ENCODE measurements at regions not wholly inside any gene's neighbourhood (a gene's known extent, or its start where the extent isn't known, plus 50 kb on each side); places are given as distances from the start of the nearest gene placed in this dataset.

GRCh38 chr2:195477248-195477995 is 179.6 kb upstream of the SLC39A10 start:
- DNase-seq (ENCODE audit: low spot score in 2 of 2), result no peak
- Histone ChIP-seq H3K9me3 (no peaks in the 10 kb centered on the region), H3K27ac (no peak overlapping the region), H3K27me3 (no peaks in the 10 kb centered on the region), H3K4me3 (no peak overlapping the region), H3K4me1 (no peaks in the 10 kb centered on the region), H3K36me3 (no peaks in the 10 kb centered on the region)
- WGBS, result 58% methylated on average over 2 of the region's 2 CpGs
- TF ChIP-seq EP300 (IDR thresholded peaks at IDR 0.05), result no peak
- no peak for TF ChIP-seq POLR2A (IDR thresholded peaks at IDR 0.05)
- TF ChIP-seq POLR2AphosphoS5 (IDR thresholded peaks at IDR 0.05), result no peak
- TF ChIP-seq, protein P1, sequence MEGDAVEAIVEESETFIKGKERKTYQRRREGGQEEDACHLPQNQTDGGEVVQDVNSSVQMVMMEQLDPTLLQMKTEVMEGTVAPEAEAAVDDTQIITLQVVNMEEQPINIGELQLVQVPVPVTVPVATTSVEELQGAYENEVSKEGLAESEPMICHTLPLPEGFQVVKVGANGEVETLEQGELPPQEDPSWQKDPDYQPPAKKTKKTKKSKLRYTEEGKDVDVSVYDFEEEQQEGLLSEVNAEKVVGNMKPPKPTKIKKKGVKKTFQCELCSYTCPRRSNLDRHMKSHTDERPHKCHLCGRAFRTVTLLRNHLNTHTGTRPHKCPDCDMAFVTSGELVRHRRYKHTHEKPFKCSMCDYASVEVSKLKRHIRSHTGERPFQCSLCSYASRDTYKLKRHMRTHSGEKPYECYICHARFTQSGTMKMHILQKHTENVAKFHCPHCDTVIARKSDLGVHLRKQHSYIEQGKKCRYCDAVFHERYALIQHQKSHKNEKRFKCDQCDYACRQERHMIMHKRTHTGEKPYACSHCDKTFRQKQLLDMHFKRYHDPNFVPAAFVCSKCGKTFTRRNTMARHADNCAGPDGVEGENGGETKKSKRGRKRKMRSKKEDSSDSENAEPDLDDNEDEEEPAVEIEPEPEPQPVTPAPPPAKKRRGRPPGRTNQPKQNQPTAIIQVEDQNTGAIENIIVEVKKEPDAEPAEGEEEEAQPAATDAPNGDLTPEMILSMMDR (IDR thresholded peaks at IDR 0.05), result no peak

DNA sequence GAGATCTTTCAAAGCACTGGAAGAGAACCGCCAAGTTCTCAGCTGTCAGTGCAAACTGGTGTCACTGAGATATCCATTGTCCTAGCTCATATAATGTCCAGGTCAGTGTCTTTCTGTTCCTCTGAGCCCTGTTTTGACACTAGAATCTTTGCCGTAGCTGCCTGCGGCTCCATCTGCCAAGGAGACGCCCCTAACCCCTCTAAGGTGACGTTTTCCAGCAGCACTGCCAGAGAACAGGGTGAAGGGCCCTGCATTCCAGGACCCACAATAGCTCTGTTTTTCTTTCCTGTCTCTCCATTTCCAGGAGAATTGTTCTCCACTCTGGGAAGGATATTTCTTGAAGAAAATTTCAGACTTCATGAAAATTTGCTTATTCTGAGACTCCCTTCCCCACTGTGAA is 181.7 kb upstream of the SLC39A10 start:
- H3K4me3 ChIP-seq, result no peak overlapping the region
- no peaks in the 10 kb centered on the region for H3K36me3 ChIP-seq
- H3K27me3 ChIP-seq, result no peaks in the 10 kb centered on the region
- no peaks in the 10 kb centered on the region for H3K4me1 ChIP-seq
- no peak for DNase-seq (ENCODE audit: low spot score in 2 of 2)
- no peaks in the 10 kb centered on the region for H3K9me3 ChIP-seq
- no peak for TF ChIP-seq POLR2A (IDR thresholded peaks at IDR 0.05)
- TF ChIP-seq POLR2AphosphoS5 (IDR thresholded peaks at IDR 0.05), result no peak
- TF ChIP-seq EP300 (IDR thresholded peaks at IDR 0.05), result no peak
- TF ChIP-seq, protein P1 (IDR thresholded peaks at IDR 0.05), result no peak
- H3K27ac ChIP-seq, result no peak overlapping the region
- 74% methylated on average over 5 of the region's 5 CpGs for WGBS

- Histone ChIP-seq H3K27ac (no peak overlapping the region), H3K36me3 (no peaks in the 10 kb centered on the region), H3K4me1 (no peaks in the 10 kb centered on the region), H3K9me3 (no peaks in the 10 kb centered on the region), H3K27me3 (no peaks in the 10 kb centered on the region), H3K4me3 (no peak overlapping the region)
- WGBS, result 81% methylated on average over 6 of the region's 6 CpGs
- TF ChIP-seq, protein P1 (IDR thresholded peaks at IDR 0.05), result no peak
- TF ChIP-seq POLR2AphosphoS5 (IDR thresholded peaks at IDR 0.05) (no peak), POLR2A (IDR thresholded peaks at IDR 0.05) (no peak), EP300 (IDR thresholded peaks at IDR 0.05) (no peak)
- DNase-seq (ENCODE audit: low spot score in 2 of 2), result no peak
Measured at GRCh38 chr2:195473862-195474261, 183.2 kb upstream of the SLC39A10 start.

GRCh38 chr2:195472501-195473234 is 184.4 kb upstream of the SLC39A10 start:
- TF ChIP-seq POLR2A (IDR thresholded peaks at IDR 0.05) (no peak), EP300 (IDR thresholded peaks at IDR 0.05) (no peak), POLR2AphosphoS5 (IDR thresholded peaks at IDR 0.05) (no peak)
- TF ChIP-seq, protein P1 (IDR thresholded peaks at IDR 0.05), result no peak
- Histone ChIP-seq H3K27me3 (no peaks in the 10 kb centered on the region), H3K27ac (no peak overlapping the region), H3K4me3 (no peak overlapping the region), H3K4me1 (no peaks in the 10 kb centered on the region), H3K9me3 (no peaks in the 10 kb centered on the region), H3K36me3 (no peaks in the 10 kb centered on the region)
- no peak for DNase-seq (ENCODE audit: low spot score in 2 of 2)
- WGBS, result 80% methylated on average over 3 of the region's 3 CpGs

GRCh38 chr2:195471807-195472206 is 185.2 kb upstream of the SLC39A10 start:
- no peak overlapping the region for H3K4me3 ChIP-seq
- H3K27me3 ChIP-seq, result no peaks in the 10 kb centered on the region
- WGBS, result 86% methylated on average over 4 of the region's 4 CpGs
- H3K4me1 ChIP-seq, result no peaks in the 10 kb centered on the region
- no peaks in the 10 kb centered on the region for H3K36me3 ChIP-seq
- no peak for DNase-seq (ENCODE audit: low spot score in 2 of 2)
- H3K9me3 ChIP-seq, result no peaks in the 10 kb centered on the region
- no peak overlapping the region for H3K27ac ChIP-seq
- TF ChIP-seq EP300 (IDR thresholded peaks at IDR 0.05) (no peak), POLR2AphosphoS5 (IDR thresholded peaks at IDR 0.05) (no peak), POLR2A (IDR thresholded peaks at IDR 0.05) (no peak)
- TF ChIP-seq, protein P1 (IDR thresholded peaks at IDR 0.05), result no peak

Data from suprapubic skin (tissue), 4 donors.